ENCODE measurements at regions not wholly inside any gene's neighbourhood (a gene's known extent, or its start where the extent isn't known, plus 50 kb on each side); places are given as distances from the start of the nearest gene placed in this dataset.
A peak's percentile ranks its signal among the peaks of the same experiment; 100 is the strongest.

GRCh38 chr16:55042556-55043432 is 112.1 kb downstream of the IRX5 start:
- no peak for DNase-seq

GRCh38 chr16:55043499-55043898 is 112.8 kb downstream of the IRX5 start:
- no peak for DNase-seq

- no peak for DNase-seq
Measured at GRCh38 chr16:55044201-55044975, 113.7 kb downstream of the IRX5 start.

GRCh38 chr16:55045329-55045728 is 114.7 kb downstream of the IRX5 start:
- DNase-seq: no peak

- DNase-seq: no peak
Measured at GRCh38 chr16:55045756-55046460, 115.2 kb downstream of the IRX5 start.

GRCh38 chr16:55046513-55046912 is 115.8 kb downstream of the IRX5 start:
- DNase-seq: no peak

GRCh38 chr16:55046916-55047315 is 116.3 kb downstream of the IRX5 start:
- DNase-seq: no peak

GRCh38 chr16:55047331-55047730 is 116.7 kb downstream of the IRX5 start:
- no peak for DNase-seq

GRCh38 chr16:55047903-55048497 is 117.3 kb downstream of the IRX5 start:
- no peak for DNase-seq

GRCh38 chr16:55048745-55049144 is 118.1 kb downstream of the IRX5 start:
- DNase-seq: no peak

- DNase-seq: no peak
Measured at GRCh38 chr16:55051571-55052347, 121.1 kb downstream of the IRX5 start.

GRCh38 chr16:55052348-55052734 is 121.7 kb downstream of the IRX5 start:
- no peak for DNase-seq

GRCh38 chr16:55052741-55053415 is 122.2 kb downstream of the IRX5 start:
- DNase-seq: no peak

- DNase-seq: no peak
Measured at GRCh38 chr16:55055262-55055661, 124.6 kb downstream of the IRX5 start.

GRCh38 chr16:55056585-55057401 is 126.1 kb downstream of the IRX5 start:
- DNase-seq: peak; percentile 33

- DNase-seq: no peak
Measured at GRCh38 chr16:55057866-55058265, 127.2 kb downstream of the IRX5 start.

- DNase-seq: no peak
Measured at GRCh38 chr16:55058576-55058975, 127.9 kb downstream of the IRX5 start.

GRCh38 chr16:55059146-55059545 is 128.5 kb downstream of the IRX5 start:
- no peak for DNase-seq

- DNase-seq: no peak
Measured at GRCh38 chr16:55061126-55061525, 130.5 kb downstream of the IRX5 start.

GRCh38 chr16:55062442-55062841 is 131.8 kb downstream of the IRX5 start:
- no peak for DNase-seq

GRCh38 chr16:55072976-55073375 is 142.3 kb downstream of the IRX5 start:
- no peak for DNase-seq

Measured in right hindlimb (tissue), 1 donor.